ENCODE measurements at regions not wholly inside any gene's neighbourhood (a gene's known extent, or its start where the extent isn't known, plus 50 kb on each side); places are given as distances from the start of the nearest gene placed in this dataset.

DNA sequence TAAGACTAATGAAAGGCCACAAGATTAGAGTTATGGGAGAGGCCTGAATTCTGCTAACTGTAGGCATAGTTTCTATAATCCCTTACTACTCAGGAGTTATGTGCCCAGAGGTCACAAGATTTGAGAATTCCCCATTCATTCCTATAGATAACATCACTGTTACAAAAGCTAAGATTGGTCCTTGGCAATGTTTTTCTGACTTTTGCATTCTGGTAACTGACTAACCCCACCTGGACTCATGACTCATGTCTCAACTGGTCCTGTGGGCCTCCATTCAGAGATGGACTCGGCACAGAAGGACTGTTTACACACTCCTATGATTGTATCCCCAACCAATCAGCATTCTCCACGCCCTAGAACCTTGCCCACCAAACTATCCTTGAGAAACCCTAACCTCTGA, 249.0 kb upstream of the ZP4 start:
- Histone ChIP-seq H3K9me3 (ENCODE audit: insufficient read depth, low read length) (no peaks in the 10 kb centered on the region), H3K9me2 (replicated peaks; ENCODE audit: insufficient read depth, low read length) (no peaks in the 10 kb centered on the region), H3K36me3 (ENCODE audit: low read length) (no peaks in the 10 kb centered on the region), H3K79me2 (ENCODE audit: insufficient read depth, low read length) (no peaks in the 10 kb centered on the region), H3F3A (ENCODE audit: insufficient read depth) (no peaks in the 10 kb centered on the region), H2AFZ (ENCODE audit: low read depth, low read length, severe bottlenecking) (no peak overlapping the region), H3K4me2 (ENCODE audit: low read depth, low read length, poor library complexity, severe bottlenecking) (no peak overlapping the region), H3K27me3 (ENCODE audit: low read length) (no peaks in the 10 kb centered on the region), H3K27ac (ENCODE audit: low read depth, low read length) (no peak overlapping the region), H3K4me3 (ENCODE audit: insufficient read depth, low read length, poor library complexity, severe bottlenecking) (no peak overlapping the region), H4K20me1 (ENCODE audit: low read depth, low read length) (no peaks in the 10 kb centered on the region), H3K9ac (ENCODE audit: low read length) (no peak overlapping the region)
- no peak for TF ChIP-seq EZH2phosphoT487 (conservative IDR thresholded peaks at IDR 0.05; ENCODE audit: low read length)
- TF ChIP-seq, protein P1, sequence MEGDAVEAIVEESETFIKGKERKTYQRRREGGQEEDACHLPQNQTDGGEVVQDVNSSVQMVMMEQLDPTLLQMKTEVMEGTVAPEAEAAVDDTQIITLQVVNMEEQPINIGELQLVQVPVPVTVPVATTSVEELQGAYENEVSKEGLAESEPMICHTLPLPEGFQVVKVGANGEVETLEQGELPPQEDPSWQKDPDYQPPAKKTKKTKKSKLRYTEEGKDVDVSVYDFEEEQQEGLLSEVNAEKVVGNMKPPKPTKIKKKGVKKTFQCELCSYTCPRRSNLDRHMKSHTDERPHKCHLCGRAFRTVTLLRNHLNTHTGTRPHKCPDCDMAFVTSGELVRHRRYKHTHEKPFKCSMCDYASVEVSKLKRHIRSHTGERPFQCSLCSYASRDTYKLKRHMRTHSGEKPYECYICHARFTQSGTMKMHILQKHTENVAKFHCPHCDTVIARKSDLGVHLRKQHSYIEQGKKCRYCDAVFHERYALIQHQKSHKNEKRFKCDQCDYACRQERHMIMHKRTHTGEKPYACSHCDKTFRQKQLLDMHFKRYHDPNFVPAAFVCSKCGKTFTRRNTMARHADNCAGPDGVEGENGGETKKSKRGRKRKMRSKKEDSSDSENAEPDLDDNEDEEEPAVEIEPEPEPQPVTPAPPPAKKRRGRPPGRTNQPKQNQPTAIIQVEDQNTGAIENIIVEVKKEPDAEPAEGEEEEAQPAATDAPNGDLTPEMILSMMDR (IDR thresholded peaks at IDR 0.05; ENCODE audit: insufficient read depth, low read length, poor library complexity, severe bottlenecking), result no peak

DNA sequence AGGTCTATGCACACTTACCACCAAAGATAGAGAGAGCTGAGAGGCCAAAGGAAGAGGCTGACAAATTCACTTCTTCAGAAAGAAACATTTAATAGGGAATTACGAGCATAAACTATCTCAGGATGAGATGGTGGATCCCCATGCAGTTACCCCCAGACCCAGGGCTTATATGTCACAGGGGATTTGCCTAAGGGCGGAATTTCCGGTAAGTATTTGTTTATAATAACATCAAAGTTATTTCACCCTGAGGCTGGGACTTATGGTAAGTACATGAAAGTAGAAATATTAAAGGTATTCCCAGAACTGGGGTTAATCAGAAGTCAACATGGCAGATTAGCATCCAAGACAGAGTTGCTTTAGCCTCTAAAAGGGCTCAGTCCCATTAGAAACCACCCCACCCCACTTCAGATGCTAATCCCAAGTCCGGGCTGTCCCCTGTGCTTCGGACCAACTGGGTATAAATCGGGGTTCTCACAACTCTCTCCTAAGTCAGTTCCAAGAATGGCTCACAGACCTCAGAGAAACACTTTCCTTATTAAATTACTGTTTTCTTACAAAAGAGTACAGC, 247.4 kb upstream of the ZP4 start:
- H3K4me3 ChIP-seq (ENCODE audit: insufficient read depth, low read length, poor library complexity, severe bottlenecking), result no peak overlapping the region
- H3K36me3 ChIP-seq (ENCODE audit: low read length), result no peaks in the 10 kb centered on the region
- no peaks in the 10 kb centered on the region for H3K79me2 ChIP-seq (ENCODE audit: insufficient read depth, low read length)
- no peaks in the 10 kb centered on the region for H3K9me2 ChIP-seq (replicated peaks; ENCODE audit: insufficient read depth, low read length)
- TF ChIP-seq EZH2phosphoT487 (conservative IDR thresholded peaks at IDR 0.05; ENCODE audit: low read length), result no peak
- TF ChIP-seq, protein P1 (IDR thresholded peaks at IDR 0.05; ENCODE audit: insufficient read depth, low read length, poor library complexity, severe bottlenecking), result no peak
- no peaks in the 10 kb centered on the region for H3K9me3 ChIP-seq (ENCODE audit: insufficient read depth, low read length)
- H4K20me1 ChIP-seq (ENCODE audit: low read depth, low read length), result no peaks in the 10 kb centered on the region
- no peak overlapping the region for H3K4me2 ChIP-seq (ENCODE audit: low read depth, low read length, poor library complexity, severe bottlenecking)
- H2AFZ ChIP-seq (ENCODE audit: low read depth, low read length, severe bottlenecking), result no peak overlapping the region
- no peak overlapping the region for H3K9ac ChIP-seq (ENCODE audit: low read length)
- H3F3A ChIP-seq (ENCODE audit: insufficient read depth), result no peaks in the 10 kb centered on the region
- no peaks in the 10 kb centered on the region for H3K27me3 ChIP-seq (ENCODE audit: low read length)
- no peak overlapping the region for H3K27ac ChIP-seq (ENCODE audit: low read depth, low read length)

DNA sequence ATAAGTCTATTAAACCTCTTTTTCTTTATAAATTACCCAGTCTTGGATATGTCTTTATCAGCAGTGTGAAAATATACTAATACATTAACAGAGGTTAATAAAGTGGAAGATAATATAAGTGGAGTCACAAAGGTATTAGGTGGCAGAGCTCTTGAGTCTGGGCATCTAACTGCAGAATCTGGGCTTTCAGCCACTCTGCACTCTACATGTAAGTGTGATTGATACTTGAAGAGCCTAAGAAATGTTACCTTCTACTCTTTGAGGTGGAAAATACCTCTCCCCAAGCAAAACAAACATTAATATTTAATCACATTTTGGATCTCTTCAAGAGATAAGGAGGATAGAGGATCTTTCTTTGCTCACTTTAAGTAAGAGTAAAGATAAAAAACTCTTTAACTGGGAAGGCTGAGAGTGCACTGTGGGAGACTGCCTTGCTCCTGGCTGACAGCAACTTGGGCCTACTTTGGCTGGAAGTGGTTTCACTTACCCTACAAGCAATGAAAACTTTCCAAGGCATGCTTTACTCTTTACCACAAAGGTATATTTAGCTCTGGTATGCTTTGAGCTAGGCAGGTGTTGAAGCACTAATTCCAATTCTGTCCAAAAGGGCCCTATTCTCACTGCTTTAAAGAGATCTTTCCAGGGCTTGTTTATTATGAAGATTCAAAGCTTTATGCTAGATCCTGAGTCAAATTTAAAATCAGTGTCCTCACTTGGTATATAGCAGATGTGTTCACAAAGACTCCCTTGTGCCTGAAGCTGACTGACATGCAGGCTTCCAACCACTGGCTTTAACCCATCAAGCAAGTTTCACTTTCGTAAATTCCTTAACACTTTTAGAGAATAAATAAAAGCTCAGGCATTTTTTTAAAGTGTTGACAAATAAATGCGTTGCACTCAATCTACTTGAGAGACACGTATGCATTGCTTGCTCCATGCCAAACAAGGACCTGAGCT, 245.3 kb upstream of the ZP4 start:
- Histone ChIP-seq H3K36me3 (ENCODE audit: low read length) (no peaks in the 10 kb centered on the region), H3K27ac (ENCODE audit: low read depth, low read length) (no peak overlapping the region), H3K9me3 (ENCODE audit: insufficient read depth, low read length) (no peaks in the 10 kb centered on the region), H3K9me2 (replicated peaks; ENCODE audit: insufficient read depth, low read length) (no peaks in the 10 kb centered on the region), H3K79me2 (ENCODE audit: insufficient read depth, low read length) (no peaks in the 10 kb centered on the region), H4K20me1 (ENCODE audit: low read depth, low read length) (no peaks in the 10 kb centered on the region), H3K9ac (ENCODE audit: low read length) (no peak overlapping the region), H2AFZ (ENCODE audit: low read depth, low read length, severe bottlenecking) (no peak overlapping the region), H3F3A (ENCODE audit: insufficient read depth) (no peaks in the 10 kb centered on the region), H3K27me3 (ENCODE audit: low read length) (no peaks in the 10 kb centered on the region), H3K4me2 (ENCODE audit: low read depth, low read length, poor library complexity, severe bottlenecking) (no peak overlapping the region), H3K4me3 (ENCODE audit: insufficient read depth, low read length, poor library complexity, severe bottlenecking) (no peak overlapping the region)
- no peak for TF ChIP-seq EZH2phosphoT487 (conservative IDR thresholded peaks at IDR 0.05; ENCODE audit: low read length)
- TF ChIP-seq, protein P1 (IDR thresholded peaks at IDR 0.05; ENCODE audit: insufficient read depth, low read length, poor library complexity, severe bottlenecking), result no peak
